Trophoblast cell (in vitro differentiated cells and primary cell): ENCODE measurements at regions not wholly inside any gene's neighbourhood (a gene's known extent, or its start where the extent isn't known, plus 50 kb on each side); places are given as distances from the start of the nearest gene placed in this dataset.

ENCODE experiments used
- DNase-seq, 2 donors: peaks; one replicate each; pipeline ENCODE4 v3.0.0-alpha.2; 2016
- H2AFZ ChIP-seq: 2 replicates; pipeline ENCODE4 v1.6.1; 2013; ENCODE audit warnings: low read length, moderate library complexity, mild to moderate bottlenecking; ENCODE audit not compliant: insufficient read depth, poor library complexity
- H2AK5ac ChIP-seq: 2 replicates; pipeline ENCODE4 v1.6.1; 2013; ENCODE audit warnings: mild to moderate bottlenecking, low read length
- H2BK120ac ChIP-seq: 2 replicates; pipeline ENCODE4 v1.6.1; 2013; ENCODE audit warnings: low read length, mild to moderate bottlenecking, moderate library complexity; ENCODE audit not compliant: insufficient read depth, poor library complexity
- H2BK12ac ChIP-seq: 2 replicates; pipeline ENCODE4 v1.6.1; 2013; ENCODE audit warnings: mild to moderate bottlenecking, low read length, moderate library complexity
- H2BK5ac ChIP-seq: 2 replicates; pipeline ENCODE4 v1.6.1; 2013; ENCODE audit warnings: low read length, low read depth, moderate library complexity, mild to moderate bottlenecking; ENCODE audit not compliant: poor library complexity
- H3K14ac ChIP-seq: 2 replicates; pipeline ENCODE4 v1.6.1; 2013; ENCODE audit warnings: mild to moderate bottlenecking, low read length
- H3K18ac ChIP-seq: 2 replicates; pipeline ENCODE4 v1.6.1; 2013; ENCODE audit warnings: mild to moderate bottlenecking, low read length
- H3K23ac ChIP-seq: 2 replicates; pipeline ENCODE4 v1.6.1; 2013; ENCODE audit warnings: low read length
- H3K27ac ChIP-seq: 2 replicates; pipeline ENCODE4 v1.5.1; 2013; ENCODE audit warnings: low read depth, mild to moderate bottlenecking, inconsistent platforms, low read length, moderate library complexity
- H3K27me3 ChIP-seq: 2 replicates; pipeline ENCODE4 v1.6.1; 2013; ENCODE audit warnings: inconsistent platforms, mild to moderate bottlenecking, low read length, moderate library complexity; ENCODE audit not compliant: insufficient read depth
- H3K36me3 ChIP-seq, 2 experiments: 1 replicate in 1 of 2; 2 replicates in 1 of 2; pipeline ENCODE4 v1.6.1; 2013; ENCODE audit warnings: low read length in 2 of 2, mild to moderate bottlenecking in 2 of 2, moderate library complexity in 1 of 2; ENCODE audit not compliant: insufficient read depth in 2 of 2, control insufficient read depth in 1 of 2
- H3K4ac ChIP-seq: 2 replicates; pipeline ENCODE4 v1.6.1; 2013; ENCODE audit warnings: low read depth, mild to moderate bottlenecking, low read length, moderate library complexity
- H3K4me1 ChIP-seq, 2 experiments: 1 replicate in 1 of 2; 2 replicates in 1 of 2; pipeline ENCODE4 v1.6.1; 2013; ENCODE audit warnings: low read length in 2 of 2, mild to moderate bottlenecking in 2 of 2, moderate library complexity in 1 of 2; ENCODE audit not compliant: insufficient read depth in 2 of 2, control insufficient read depth in 1 of 2
- H3K4me2 ChIP-seq: 2 replicates; pipeline ENCODE4 v1.6.1; 2013; ENCODE audit warnings: inconsistent platforms, mild to moderate bottlenecking, low read length, moderate library complexity
- H3K4me3 ChIP-seq: 2 replicates; pipeline ENCODE4 v1.5.1; 2013; ENCODE audit warnings: mild to moderate bottlenecking, low read depth, low read length, inconsistent platforms
- H3K79me1 ChIP-seq: one replicate; pipeline ENCODE4 v1.6.1; 2013; ENCODE audit warnings: low read length
- H3K79me2 ChIP-seq: 2 replicates; pipeline ENCODE4 v1.6.1; 2013; ENCODE audit warnings: low read length, mild to moderate bottlenecking; ENCODE audit not compliant: control insufficient read depth, insufficient read depth, poor library complexity
- H3K9ac ChIP-seq: 2 replicates; pipeline ENCODE4 v1.6.1; 2013; ENCODE audit warnings: mild to moderate bottlenecking, low read length
- H3K9me3 ChIP-seq: 2 replicates; pipeline ENCODE4 v1.6.1; 2013; ENCODE audit warnings: low read depth, mild to moderate bottlenecking, control low read depth, inconsistent platforms, low read length; ENCODE audit not compliant: insufficient read depth
- H4K12ac ChIP-seq: 2 replicates; pipeline ENCODE4 v1.6.1; 2013; ENCODE audit warnings: low read depth, mild to moderate bottlenecking, low read length, moderate library complexity
- H4K8ac ChIP-seq: 2 replicates; pipeline ENCODE4 v1.6.1; 2013; ENCODE audit warnings: low read depth, mild to moderate bottlenecking, low read length, moderate library complexity
- H4K91ac ChIP-seq: one replicate; pipeline ENCODE4 v1.6.1; 2013; ENCODE audit warnings: low read depth, mild to moderate bottlenecking, low read length, moderate library complexity
- WGBS: extraction: QIAGEN DNeasy Blood & Tissue Kit; methylation state at CpG from one replicate; pipeline ENCODE4 v1.1.7; 2013; ENCODE audit warnings: missing lambda C conversion rate; ENCODE audit not compliant: insufficient read length, insufficient coverage; ENCODE audit errors: extremely low coverage; 5-methylcytosine and 5-hydroxymethylcytosine counted together

DNA sequence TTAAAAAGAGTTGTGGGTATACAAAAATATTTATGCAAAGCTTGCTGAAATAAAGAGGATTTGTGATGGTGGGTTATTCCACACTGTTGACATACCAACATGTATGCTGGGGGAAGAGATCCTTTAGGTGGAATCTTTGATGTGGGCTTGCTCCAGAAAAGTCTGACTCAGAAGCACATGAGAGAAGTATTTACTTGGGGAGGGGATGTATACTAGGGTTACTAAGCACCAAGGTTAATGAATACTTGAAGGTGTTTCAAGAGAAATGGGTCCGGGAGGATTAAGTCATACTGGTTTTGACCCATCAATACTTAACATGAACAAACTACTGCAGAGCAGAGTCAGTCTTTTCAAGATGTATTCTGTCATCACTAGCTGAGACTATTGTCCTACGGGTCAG lies 316.4 kb upstream of the GRIN3A start:
- H4K12ac ChIP-seq, result no peak overlapping the region
- no peaks in the 10 kb centered on the region for H3K36me3 ChIP-seq
- H3K18ac ChIP-seq, result no peak overlapping the region
- no peaks in the 10 kb centered on the region for H3K4me1 ChIP-seq
- no peak overlapping the region for H2AFZ ChIP-seq
- no peak for DNase-seq
- H3K27me3 ChIP-seq, result no peaks in the 10 kb centered on the region
- H2AK5ac ChIP-seq, result no peak overlapping the region
- no peaks in the 10 kb centered on the region for H3K79me2 ChIP-seq
- H2BK12ac ChIP-seq, result no peak overlapping the region
- H3K4me3 ChIP-seq, result no peak overlapping the region
- H3K14ac ChIP-seq, result no peak overlapping the region
- H4K8ac ChIP-seq, result no peak overlapping the region
- no peak overlapping the region for H3K4me2 ChIP-seq
- no peaks in the 10 kb centered on the region for H3K9me3 ChIP-seq
- no peak overlapping the region for H3K27ac ChIP-seq
- no peak overlapping the region for H3K4ac ChIP-seq
- no CpG with 5 or more reads among the region's 2 CpGs for WGBS
- no peak overlapping the region for H2BK120ac ChIP-seq
- H3K23ac ChIP-seq, result no peak overlapping the region
- H4K91ac ChIP-seq, result no peak overlapping the region
- H3K9ac ChIP-seq, result no peak overlapping the region
- no peak overlapping the region for H2BK5ac ChIP-seq
- no peaks in the 10 kb centered on the region for H3K79me1 ChIP-seq

DNA sequence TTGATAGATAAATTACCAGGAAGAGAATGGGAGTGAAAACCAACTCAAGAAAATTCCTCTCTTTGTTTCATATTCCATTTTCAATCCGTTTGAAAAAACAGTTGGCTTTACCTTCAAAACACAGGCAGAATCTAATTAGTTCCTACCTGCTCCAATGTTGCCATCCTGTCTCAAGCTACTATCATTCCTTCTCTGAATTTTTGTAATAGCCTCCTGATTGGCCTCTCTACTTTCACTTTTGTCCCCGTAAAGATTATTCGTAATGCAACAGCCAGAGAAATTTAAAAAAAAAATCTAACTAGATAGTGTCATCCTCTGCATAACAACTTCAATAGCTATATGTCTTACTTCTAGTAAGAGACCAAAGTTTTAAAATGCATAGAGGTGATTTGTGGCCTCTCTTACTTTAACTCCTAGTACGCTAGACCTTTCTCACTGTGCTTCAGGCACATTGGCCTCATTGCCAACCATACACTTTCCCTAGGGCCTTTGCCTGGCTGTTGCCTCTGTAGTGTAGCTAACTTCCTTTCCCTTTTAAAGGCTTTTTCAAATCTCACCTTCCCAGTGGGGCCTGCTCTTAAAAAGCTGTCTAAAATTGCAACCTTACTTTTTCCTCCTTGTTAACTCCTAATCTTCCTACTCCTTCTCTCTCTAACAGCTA lies 311.3 kb upstream of the GRIN3A start:
- H3K79me1 ChIP-seq, result no peaks in the 10 kb centered on the region

GRCh38 chr9:102047549-102047948 lies 309.1 kb upstream of the GRIN3A start:
- Histone ChIP-seq H3K4me2 (no peak overlapping the region), H3K14ac (no peak overlapping the region), H2BK5ac (no peak overlapping the region), H4K8ac (no peak overlapping the region), H3K9ac (no peak overlapping the region), H3K9me3 (no peaks in the 10 kb centered on the region), H3K79me1 (no peaks in the 10 kb centered on the region), H2BK12ac (no peak overlapping the region), H3K4me1 (no peaks in the 10 kb centered on the region), H2BK120ac (no peak overlapping the region), H2AK5ac (no peak overlapping the region), H2AFZ (no peak overlapping the region), H3K79me2 (no peaks in the 10 kb centered on the region), H3K18ac (no peak overlapping the region), H3K4me3 (no peak overlapping the region), H3K23ac (no peak overlapping the region), H3K27me3 (no peaks in the 10 kb centered on the region), H3K27ac (no peak overlapping the region), H3K36me3 (no peaks in the 10 kb centered on the region), H3K4ac (no peak overlapping the region), H4K12ac (no peak overlapping the region), H4K91ac (no peak overlapping the region)
- DNase-seq, result no peak
- no CpG with 5 or more reads among the region's 3 CpGs for WGBS

More for the DNA sequence above, 311.3 kb upstream of the GRIN3A start:
- H3K18ac ChIP-seq, result no peak overlapping the region
- no peaks in the 10 kb centered on the region for H3K9me3 ChIP-seq
- no peak overlapping the region for H3K27ac ChIP-seq
- WGBS, result no CpG with 5 or more reads among the region's 4 CpGs
- H3K27me3 ChIP-seq, result no peaks in the 10 kb centered on the region
- no peak for DNase-seq
- H3K4me3 ChIP-seq, result no peak overlapping the region
- H3K23ac ChIP-seq, result no peak overlapping the region
- H4K12ac ChIP-seq, result no peak overlapping the region
- no peak overlapping the region for H2BK5ac ChIP-seq
- H4K91ac ChIP-seq, result no peak overlapping the region
- H2BK12ac ChIP-seq, result no peak overlapping the region
- H3K4ac ChIP-seq, result no peak overlapping the region
- no peak overlapping the region for H4K8ac ChIP-seq
- no peaks in the 10 kb centered on the region for H3K79me2 ChIP-seq
- H2AFZ ChIP-seq, result no peak overlapping the region
- H3K4me2 ChIP-seq, result no peak overlapping the region
- no peak overlapping the region for H2AK5ac ChIP-seq
- no peak overlapping the region for H3K9ac ChIP-seq
- no peak overlapping the region for H2BK120ac ChIP-seq
- no peaks in the 10 kb centered on the region for H3K4me1 ChIP-seq
- H3K14ac ChIP-seq, result no peak overlapping the region
- no peaks in the 10 kb centered on the region for H3K36me3 ChIP-seq

GRCh38 chr9:102044133-102044532 lies 305.7 kb upstream of the GRIN3A start:
- Histone ChIP-seq H2BK5ac (no peak overlapping the region), H2BK120ac (no peak overlapping the region), H3K9me3 (no peaks in the 10 kb centered on the region), H3K27ac (no peak overlapping the region), H3K4ac (no peak overlapping the region), H2AK5ac (no peak overlapping the region), H2BK12ac (no peak overlapping the region), H4K91ac (no peak overlapping the region), H2AFZ (no peak overlapping the region), H3K14ac (no peak overlapping the region), H3K79me2 (no peaks in the 10 kb centered on the region), H3K79me1 (no peaks in the 10 kb centered on the region), H3K4me1 (no peaks in the 10 kb centered on the region), H3K36me3 (no peaks in the 10 kb centered on the region), H4K12ac (no peak overlapping the region), H3K9ac (no peak overlapping the region), H3K4me3 (no peak overlapping the region), H3K27me3 (no peaks in the 10 kb centered on the region), H3K18ac (no peak overlapping the region), H3K4me2 (no peak overlapping the region), H4K8ac (no peak overlapping the region), H3K23ac (no peak overlapping the region)
- DNase-seq, result no peak
- WGBS, result no CpG with 5 or more reads among the region's 1 CpG
